GM21717 (cell line): ENCODE measurements at regions not wholly inside any gene's neighbourhood (a gene's known extent, or its start where the extent isn't known, plus 50 kb on each side); places are given as distances from the start of the nearest gene placed in this dataset.

ENCODE experiments used
- ATAC-seq: cut with Tn5 transposase; IDR thresholded peaks from one replicate; pipeline ENCODE4 v1.9.1; 2021; ENCODE audit warnings: mild to moderate bottlenecking, moderate library complexity; ENCODE audit not compliant: unreplicated experiment

GRCh38 chr13:76229281-76229680 lies 593.2 kb downstream of the LMO7 start:
- ATAC-seq = no peak

- no peak for ATAC-seq
Measured at GRCh38 chr13:76226941-76227340, 590.8 kb downstream of the LMO7 start.

GRCh38 chr13:76225815-76226489 lies 589.8 kb downstream of the LMO7 start:
- ATAC-seq = no peak

- ATAC-seq = no peak
Measured at GRCh38 chr13:76223999-76224398, 587.9 kb downstream of the LMO7 start.

GRCh38 chr13:76223565-76223964 lies 587.4 kb downstream of the LMO7 start:
- no peak for ATAC-seq

DNA sequence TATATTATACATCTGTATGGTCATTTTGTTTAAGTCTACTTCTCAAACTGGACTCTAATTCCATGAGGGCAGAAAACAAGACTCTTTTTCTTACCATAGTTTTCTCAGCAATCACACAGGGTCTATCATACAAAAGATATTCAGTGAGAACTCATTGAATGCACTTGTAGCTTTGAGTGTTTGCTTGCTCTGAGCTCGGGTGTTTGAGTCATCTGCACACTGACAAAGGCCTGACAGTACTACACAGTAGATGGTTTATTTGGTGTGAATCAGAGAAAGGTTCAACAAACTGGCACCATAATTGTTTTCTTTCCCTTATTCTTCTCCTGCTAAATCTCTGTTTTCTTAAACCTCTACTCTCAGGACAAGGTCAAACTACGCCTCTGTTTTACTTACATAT lies 586.4 kb downstream of the LMO7 start:
- no peak for ATAC-seq

DNA sequence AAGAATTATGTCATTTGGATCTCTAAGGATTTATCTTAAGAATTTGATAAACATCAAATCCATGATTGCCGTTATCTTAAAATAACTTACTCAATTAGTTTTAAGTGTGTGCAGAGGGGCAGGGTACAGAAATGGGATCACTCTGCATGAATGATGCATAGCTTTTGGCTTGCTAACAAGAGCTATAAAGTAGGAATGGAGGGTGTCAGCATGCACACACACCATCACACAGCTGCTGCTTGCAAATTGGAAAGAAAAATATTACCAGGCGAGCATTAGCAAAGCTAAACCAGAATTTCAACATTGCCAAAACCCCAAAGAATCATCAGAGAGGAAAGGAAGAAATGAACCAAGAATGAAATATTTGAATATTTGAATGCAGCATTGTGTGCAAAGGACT lies 580.6 kb downstream of the LMO7 start:
- ATAC-seq = no peak

- ATAC-seq = no peak
Measured at GRCh38 chr13:76214001-76214400, 577.9 kb downstream of the LMO7 start.

- ATAC-seq = no peak
Measured at GRCh38 chr13:76213423-76213904, 577.3 kb downstream of the LMO7 start.

DNA sequence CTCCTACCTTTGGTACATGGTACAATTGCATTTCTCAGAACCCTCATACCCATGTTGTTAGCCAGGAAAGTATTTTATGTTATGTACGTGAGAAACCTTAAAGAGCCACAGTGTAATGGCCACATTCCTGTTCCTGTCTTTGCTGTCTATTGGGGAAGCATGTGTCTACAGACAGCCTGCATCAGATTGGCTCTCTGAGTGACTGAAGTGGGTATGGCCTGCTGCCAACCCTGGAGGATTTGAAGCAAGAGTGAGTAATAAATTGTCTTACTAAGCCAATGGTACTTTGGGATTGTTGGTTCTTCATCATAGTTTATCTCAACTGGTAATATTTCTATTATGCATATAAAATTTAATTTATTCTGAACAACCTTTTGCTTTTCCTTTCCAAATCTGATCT lies 574.1 kb downstream of the LMO7 start:
- no peak for ATAC-seq

DNA sequence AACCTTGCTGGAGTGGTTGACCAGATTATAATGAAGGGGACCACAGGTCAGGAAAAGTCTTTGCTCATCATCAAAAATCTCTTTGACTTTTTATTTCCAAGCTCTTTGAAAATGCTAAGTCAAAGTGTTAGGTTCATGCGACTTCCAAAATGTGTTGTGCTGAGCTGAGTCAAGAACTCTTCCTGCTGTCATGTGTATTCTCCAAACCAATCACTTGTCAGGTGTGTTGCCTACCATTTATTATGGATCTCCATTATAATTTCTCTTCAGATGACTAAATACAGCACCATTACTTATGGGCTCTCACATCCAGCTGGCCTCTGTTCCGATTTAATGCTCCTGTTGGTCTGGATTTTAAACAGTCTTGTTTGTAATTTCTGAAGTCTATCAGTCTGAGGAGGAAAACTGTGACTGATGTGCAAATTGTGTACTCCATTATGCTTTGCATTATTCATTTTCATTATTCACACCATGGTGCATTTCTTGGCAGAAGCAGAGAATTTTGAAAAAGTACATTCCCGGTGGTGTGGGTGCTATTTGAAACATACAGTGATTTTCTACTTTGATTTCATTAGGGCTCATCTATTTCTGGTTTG lies 562.5 kb downstream of the LMO7 start:
- ATAC-seq = no peak

- no peak for ATAC-seq
Measured at GRCh38 chr13:76189882-76190519, 553.9 kb downstream of the LMO7 start.

DNA sequence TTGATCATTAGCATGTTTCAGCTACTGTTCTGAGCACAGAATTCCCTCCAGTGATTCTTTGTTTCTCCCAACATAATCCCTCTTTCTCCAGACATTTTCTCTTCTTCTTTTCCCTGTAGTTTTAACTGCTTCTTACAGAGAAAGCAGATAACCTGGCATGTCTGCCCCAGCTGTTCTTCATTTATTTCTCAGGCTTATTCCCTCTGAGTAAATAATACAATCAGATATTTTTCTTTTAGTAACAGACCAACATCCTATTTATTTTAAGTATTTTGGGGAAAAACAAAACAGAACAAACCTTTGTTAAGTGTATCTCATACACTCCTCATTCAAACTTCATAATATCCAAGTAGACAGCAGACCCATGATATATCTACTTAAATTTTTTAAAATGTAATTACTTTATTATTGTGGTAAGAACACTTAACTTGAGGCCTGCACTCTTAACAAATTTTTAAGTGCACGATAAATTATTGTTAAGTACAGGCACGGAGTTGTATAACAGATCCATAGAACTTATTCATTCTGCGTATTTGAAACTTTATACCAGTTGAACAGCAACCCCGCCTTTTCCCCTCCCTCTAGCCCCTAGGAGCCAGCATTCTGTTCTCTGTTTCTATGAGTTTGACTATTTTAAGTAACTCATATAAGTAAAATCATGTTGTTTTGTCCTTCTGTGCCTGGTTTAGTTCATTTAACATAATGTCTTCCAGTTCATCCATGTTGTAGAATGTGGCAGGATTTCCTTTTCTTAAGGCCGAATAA lies 540.0 kb downstream of the LMO7 start:
- ATAC-seq = no peak

GRCh38 chr13:76168661-76169060 lies 532.5 kb downstream of the LMO7 start:
- no peak for ATAC-seq

DNA sequence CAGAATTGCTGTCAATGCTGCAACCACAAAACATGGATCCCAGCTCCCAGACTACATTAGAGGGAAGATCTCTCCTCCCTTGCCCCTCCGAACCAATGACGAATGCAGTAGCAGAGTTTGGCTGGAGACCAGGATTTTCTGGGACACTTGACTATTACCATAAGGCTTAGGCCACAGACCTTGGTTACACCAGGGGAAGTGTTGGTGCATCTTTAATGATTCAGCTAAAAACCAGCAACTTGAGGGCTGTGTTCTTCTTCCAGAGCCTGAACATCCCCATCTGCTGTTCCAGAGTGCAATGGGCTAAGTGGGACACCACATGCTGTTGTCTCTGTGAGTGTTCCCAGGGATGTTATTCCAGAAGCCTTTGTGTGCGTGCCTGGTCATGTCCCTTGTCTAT lies 528.2 kb downstream of the LMO7 start:
- ATAC-seq = no peak

GRCh38 chr13:76163761-76164160 lies 527.6 kb downstream of the LMO7 start:
- ATAC-seq = no peak

DNA sequence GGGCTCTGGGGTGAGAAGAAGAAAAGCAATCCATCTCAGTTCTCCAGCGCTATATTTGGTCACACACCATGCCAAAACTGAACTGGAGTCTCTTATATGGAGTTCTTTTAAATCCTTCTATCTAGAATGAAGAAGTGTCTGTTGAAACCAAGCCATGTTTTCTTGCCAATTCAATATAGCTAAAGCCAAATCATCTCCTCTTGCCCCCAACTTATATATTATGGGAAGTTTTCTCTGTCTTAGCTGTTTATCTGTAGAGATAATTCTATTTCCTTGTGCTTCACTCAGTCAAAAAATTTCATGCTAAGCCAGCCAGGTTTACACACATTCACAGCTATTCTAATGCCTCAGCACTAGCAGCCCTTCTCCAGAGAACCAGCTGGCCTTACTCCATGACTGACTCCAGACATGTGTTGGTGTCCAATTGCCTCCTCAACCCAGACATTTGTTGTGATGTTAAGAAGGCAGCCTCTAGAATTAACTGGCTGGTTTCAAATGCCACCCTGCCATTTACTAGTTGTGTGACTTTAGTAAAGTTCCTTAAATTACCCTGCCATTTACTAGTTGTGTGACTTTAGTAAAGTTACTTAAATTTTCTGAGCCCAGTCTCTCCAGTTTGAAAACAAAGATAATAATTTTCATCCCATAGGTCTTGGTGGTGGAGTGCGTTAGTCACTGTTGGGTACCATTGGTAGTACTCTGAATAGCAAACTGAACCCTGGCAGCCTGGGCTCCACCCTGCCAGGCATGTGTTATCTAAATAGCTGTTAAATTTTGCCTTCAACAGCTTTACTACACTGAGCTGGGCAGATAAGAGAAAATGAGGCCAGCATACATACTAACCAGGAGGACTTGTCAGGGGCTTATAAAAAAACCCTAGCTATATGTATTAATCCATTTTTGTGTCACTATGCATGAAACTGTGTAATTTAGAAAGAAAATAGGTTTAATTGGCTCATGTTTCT lies 525.1 kb downstream of the LMO7 start:
- no peak for ATAC-seq

DNA sequence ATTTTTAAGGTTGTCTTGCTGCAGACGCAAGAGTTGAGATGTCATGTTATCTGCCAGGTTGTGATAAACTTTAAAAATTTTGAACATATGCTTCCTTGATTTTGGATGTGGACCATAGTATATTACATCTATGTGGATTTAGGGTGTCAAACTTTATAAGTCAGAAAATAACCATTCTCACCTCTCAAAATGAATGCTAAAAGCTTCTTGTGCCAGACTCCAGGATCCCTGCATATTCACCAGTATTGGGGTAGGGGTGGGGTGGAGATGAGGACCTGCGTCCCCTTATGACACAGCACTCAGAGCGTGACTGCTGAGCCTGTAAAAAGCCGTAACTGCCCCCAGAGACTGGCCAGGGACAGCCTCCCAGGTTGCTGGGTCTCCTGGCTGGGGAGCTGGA lies 524.4 kb downstream of the LMO7 start:
- no peak for ATAC-seq

GRCh38 chr13:76157926-76158325 lies 521.8 kb downstream of the LMO7 start:
- no peak for ATAC-seq

DNA sequence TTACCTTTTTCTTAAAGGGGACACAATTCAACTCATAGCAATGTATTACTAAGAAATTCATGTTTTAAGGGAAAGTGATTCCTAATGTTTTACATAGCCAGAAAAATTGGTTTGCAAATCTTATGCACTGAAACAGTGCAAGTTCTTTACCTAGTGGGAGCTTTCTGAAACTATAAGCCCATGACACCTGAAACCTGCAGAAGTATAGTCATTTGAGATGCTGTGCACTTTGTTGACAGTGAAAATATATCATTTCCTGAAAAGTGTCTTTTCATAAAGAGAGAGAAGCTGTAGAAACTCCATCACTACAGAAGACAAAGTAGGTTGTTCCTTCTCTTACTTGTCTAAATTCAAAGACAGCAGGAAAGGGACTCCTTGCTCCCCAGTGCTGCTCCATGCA lies 517.1 kb downstream of the LMO7 start:
- ATAC-seq = no peak
